ENCODE measurements at regions not wholly inside any gene's neighbourhood (a gene's known extent, or its start where the extent isn't known, plus 50 kb on each side); places are given as distances from the start of the nearest gene placed in this dataset.

DNA sequence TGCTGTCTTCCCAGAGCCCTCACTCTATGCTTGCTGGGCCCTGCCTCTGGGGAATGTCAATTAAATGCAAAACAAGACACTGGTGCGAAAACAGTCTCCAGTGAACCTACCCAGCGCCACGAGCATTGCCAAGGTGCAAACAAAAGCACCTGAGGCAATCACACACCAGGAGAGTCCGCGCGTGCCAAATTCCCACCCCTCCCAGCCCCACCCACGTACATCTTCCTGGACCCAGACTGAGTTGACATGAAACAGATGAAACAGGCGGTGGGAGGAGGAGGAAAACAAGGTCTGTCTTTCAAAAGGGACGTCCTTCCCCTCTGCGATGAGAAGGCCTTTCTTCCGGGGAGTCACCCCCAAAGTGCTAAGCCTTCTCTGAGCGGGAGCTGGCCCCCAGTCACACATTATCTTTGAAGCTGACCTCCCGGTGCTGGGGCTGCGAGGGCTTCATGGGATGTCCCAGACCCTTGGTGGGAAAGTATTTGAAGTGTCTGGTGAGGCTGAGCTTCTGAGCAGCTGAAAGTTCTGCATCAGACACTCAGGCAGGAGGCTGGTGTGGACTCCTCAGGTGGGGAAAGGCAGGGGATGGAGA lies 200.4 kb downstream of the AXIN2 start:
- TF ChIP-seq CTBP1 (IDR thresholded peaks at IDR 0.05; ENCODE audit: borderline replicate concordance): no peak
- TF ChIP-seq FOXM1 (IDR thresholded peaks at IDR 0.05; ENCODE audit: borderline replicate concordance): no peak
- no peak for TF ChIP-seq L3MBTL2 (conservative IDR thresholded peaks at IDR 0.05)
- no peak for TF ChIP-seq FOXA1 (IDR thresholded peaks at IDR 0.05)
- no peak for TF ChIP-seq ARNT (IDR thresholded peaks at IDR 0.05)
- no peak for TF ChIP-seq LEF1 (IDR thresholded peaks at IDR 0.05; ENCODE audit: borderline replicate concordance)
- no peak for TF ChIP-seq SP1 (IDR thresholded peaks at IDR 0.05)
- no peak for TF ChIP-seq ELF4 (IDR thresholded peaks at IDR 0.05)
- TF ChIP-seq BHLHE40 (IDR thresholded peaks at IDR 0.05; ENCODE audit: borderline replicate concordance): no peak

All from HEK293T (cell line).